ENCODE measurements at regions not wholly inside any gene's neighbourhood (a gene's known extent, or its start where the extent isn't known, plus 50 kb on each side); places are given as distances from the start of the nearest gene placed in this dataset.
"Not testable (repeated sequence)": the region's sequence is repeated elsewhere in the genome, so short reads cannot be mapped to it uniquely, and the experiment has no call there.

DNA sequence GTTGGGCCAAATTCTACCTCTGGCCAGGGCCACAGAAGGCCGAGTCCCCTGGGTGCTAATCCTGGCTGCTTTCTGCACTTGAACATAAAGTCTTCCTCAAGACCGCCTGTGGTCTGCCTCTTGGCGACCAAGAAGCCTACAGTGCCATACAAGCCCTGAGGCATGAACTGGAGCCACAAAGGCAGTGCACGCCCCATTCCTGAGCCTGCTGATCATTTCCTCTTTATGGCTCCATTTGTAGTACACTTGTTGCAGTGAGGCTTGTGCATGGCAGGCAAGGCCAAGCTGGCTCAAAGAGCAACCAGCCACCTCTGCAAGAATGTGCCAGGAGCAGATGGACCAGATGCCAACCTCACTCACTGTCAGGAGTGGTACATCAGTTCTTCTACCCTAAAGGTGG lies 636.1 kb upstream of the DEFB115 start:
- not testable (repeated sequence) for DNase-seq (ENCODE audit: extremely low read depth in 1 of 11, low read depth in 9 of 11, low spot score in 4 of 11)

GRCh38 chr20:30624310-30624709 lies 633.2 kb upstream of the DEFB115 start:
- DNase-seq (ENCODE audit: extremely low read depth in 1 of 11, low read depth in 9 of 11, low spot score in 4 of 11): not testable (repeated sequence)

DNA sequence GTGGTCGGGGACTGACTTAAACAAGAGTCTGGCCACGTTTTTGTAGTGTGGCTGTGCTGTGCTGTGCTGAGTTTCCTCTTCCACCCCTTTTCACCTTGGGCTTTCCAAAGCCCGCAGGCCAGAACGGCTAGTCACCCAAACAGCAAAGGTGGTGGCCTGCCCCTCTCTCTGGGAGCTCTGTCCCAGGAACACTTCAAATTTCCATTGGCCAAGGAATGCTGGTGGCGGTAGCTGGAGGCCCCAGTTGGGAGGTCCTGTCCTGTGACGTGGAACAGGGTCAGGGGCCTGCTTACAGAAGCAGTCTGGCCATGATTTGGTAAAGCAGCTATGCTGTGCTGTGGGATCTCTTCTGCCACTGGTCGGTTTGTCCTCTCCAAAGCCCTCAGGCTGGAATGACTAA lies 628.1 kb upstream of the DEFB115 start:
- not testable (repeated sequence) for DNase-seq (ENCODE audit: extremely low read depth in 1 of 11, low read depth in 9 of 11, low spot score in 4 of 11)

DNA sequence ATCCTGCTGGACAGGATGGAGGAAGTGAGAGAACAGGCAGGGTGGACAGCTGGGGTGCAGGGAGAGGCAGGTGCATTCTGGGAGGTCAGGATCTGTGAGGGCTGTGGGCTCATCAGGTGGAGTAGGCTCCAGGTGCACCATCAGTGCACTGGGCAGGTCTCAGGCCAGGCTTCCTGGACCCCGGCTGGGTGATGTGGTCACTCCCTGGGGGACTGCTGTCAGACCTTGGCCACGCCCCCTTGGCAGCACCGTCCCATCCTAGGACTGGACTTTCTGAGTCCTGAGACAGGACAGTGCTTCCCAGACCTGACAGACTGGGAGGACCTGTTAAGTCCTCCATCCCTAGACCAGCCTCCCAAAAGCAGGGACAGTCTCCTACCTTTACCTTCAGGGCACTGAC lies 626.7 kb upstream of the DEFB115 start:
- no peak for DNase-seq (ENCODE audit: extremely low read depth in 1 of 11, low read depth in 9 of 11, low spot score in 4 of 11)

DNA sequence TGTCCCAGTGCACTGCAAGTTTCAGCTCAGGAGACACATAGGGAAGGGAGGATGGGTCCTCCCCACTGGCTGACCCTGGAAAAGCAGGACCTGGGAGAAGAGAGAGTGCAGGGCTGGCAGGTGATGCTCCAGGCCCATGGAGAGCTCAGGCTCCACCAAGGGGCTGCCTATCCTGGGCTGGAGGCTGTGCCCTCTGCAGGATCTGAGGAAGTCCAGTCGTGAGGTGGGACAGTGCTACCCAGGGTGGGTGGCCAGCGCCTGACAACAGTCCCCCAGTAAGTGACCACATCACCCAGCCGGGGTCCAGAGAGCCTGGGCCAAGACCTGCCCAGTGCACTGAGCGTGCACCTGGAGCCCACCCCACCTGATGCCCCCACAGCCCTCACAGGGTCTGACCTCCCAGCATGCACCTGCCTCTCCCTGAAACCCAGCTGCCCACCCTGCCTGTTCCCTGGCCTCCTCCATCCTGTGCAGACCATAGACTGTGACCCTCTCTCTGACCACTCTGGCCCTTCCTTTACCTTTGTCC lies 626.1 kb upstream of the DEFB115 start:
- not testable (repeated sequence) for DNase-seq (ENCODE audit: extremely low read depth in 1 of 11, low read depth in 9 of 11, low spot score in 4 of 11)

- not testable (repeated sequence) for DNase-seq (ENCODE audit: extremely low read depth in 1 of 11, low read depth in 9 of 11, low spot score in 4 of 11)
Measured at GRCh38 chr20:30632773-30633172, 624.7 kb upstream of the DEFB115 start.

- not testable (repeated sequence) for DNase-seq (ENCODE audit: extremely low read depth in 1 of 11, low read depth in 9 of 11, low spot score in 4 of 11)
Measured at GRCh38 chr20:30641522-30641921, 615.9 kb upstream of the DEFB115 start.

- DNase-seq (ENCODE audit: extremely low read depth in 1 of 11, low read depth in 9 of 11, low spot score in 4 of 11): not testable (repeated sequence)
Measured at GRCh38 chr20:30660982-30661381, 596.5 kb upstream of the DEFB115 start.

DNA sequence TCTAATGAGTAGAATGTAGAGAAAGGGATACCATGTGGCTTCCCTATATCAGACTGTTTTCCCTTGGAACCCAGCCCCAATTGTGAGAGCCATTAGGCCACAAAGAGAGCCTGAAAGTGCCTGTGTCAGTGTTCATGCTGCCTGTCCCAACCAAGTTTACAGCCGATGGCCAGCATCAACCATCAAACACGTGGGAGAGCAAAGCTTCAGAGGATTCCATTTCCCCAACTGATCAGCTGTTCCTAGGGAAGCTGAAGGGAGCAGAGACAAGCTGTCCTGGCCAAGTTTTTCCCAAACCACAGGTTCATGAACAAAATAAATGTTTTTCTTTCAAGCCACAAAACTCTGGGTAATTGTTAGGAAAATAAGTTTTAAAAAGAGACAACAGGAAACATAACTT lies 589.0 kb upstream of the DEFB115 start:
- DNase-seq (ENCODE audit: extremely low read depth in 1 of 11, low read depth in 9 of 11, low spot score in 4 of 11): not testable (repeated sequence)

GRCh38 chr20:30669330-30670029 lies 588.0 kb upstream of the DEFB115 start:
- not testable (repeated sequence) for DNase-seq (ENCODE audit: extremely low read depth in 1 of 11, low read depth in 9 of 11, low spot score in 4 of 11)

DNA sequence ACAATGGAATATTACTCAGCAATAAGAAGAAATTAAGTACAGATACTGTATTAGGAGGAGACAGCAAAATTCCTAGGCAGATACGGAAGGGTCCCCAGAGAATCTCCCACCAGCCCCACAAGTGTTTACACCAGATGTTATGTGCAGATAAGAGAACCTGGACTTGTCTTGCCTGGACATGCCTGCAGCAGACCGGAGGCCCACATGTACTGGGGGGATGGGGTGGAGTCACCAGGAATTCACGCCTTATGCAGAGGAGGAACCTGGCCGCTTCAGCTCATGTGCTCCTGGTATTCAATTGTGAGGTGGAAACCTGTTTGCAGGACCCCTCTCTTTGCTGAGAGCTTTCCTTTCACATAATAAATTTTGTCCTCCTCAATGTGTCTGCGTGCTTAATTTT lies 586.3 kb upstream of the DEFB115 start:
- not testable (repeated sequence) for DNase-seq (ENCODE audit: extremely low read depth in 1 of 11, low read depth in 9 of 11, low spot score in 4 of 11)

GRCh38 chr20:30675988-30676564 lies 581.4 kb upstream of the DEFB115 start:
- DNase-seq (ENCODE audit: extremely low read depth in 1 of 11, low read depth in 9 of 11, low spot score in 4 of 11): not testable (repeated sequence)

- DNase-seq (ENCODE audit: extremely low read depth in 1 of 11, low read depth in 9 of 11, low spot score in 4 of 11): not testable (repeated sequence)
Measured at GRCh38 chr20:30682236-30682635, 575.2 kb upstream of the DEFB115 start.

DNA sequence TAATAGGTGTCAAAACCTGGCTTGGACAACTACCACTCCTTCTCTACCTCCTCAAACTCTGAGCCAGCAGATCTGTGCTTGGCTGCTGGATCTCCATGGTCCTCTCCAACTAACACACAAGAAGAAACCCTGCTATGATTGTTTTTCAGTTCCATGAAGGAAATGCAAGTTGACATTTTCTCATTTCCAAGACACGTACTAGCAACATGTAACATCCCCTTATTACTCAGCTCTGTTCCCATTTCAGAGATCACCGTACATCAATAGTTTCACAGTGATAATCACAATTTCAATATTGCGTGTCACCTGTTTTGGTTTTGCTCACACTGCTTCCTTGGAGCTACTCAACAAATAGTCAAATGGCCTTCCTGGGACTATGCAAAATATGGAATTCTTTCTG lies 544.6 kb upstream of the DEFB115 start:
- not testable (repeated sequence) for DNase-seq (ENCODE audit: extremely low read depth in 1 of 11, low read depth in 9 of 11, low spot score in 4 of 11)

DNA sequence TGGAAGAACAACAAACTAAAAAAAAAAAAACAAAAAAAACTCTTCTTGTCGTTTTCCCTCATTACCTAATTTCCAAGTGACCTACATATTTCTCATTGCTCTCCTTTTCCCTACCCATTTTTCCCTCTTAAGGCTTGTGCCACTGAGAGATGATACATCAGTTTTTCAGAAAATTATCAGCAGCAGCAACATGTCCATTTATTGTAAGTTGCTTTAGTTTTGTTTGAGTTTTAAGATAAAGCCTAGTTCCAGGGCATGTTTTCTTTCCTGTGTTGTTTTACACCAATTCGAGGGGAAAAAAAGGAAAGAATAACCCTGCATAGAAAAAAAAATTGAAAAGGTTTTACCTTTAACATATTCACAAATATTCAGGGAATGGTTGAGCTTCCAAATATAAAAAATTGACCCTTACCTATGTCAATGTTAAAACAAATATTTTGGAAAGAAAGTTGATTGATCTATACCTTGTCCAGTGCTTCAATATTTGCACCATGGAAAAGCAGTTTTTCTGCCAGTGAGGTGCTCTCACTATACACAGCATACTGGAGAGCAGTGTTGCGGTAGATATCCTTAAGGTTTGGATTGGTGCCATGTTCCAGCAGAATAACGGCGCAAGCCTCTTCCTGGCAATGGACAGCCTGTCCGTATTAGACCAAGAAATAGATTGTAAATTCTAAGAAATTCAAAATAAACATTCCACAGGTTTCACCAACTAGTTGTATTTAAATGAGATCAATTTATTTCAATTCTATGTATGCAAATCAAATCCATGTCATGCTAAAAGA lies 537.9 kb upstream of the DEFB115 start:
- not testable (repeated sequence) for DNase-seq (ENCODE audit: extremely low read depth in 1 of 11, low read depth in 9 of 11, low spot score in 4 of 11)

GRCh38 chr20:30723511-30723910 lies 534.0 kb upstream of the DEFB115 start:
- DNase-seq (ENCODE audit: extremely low read depth in 1 of 11, low read depth in 9 of 11, low spot score in 4 of 11): not testable (repeated sequence)

DNA sequence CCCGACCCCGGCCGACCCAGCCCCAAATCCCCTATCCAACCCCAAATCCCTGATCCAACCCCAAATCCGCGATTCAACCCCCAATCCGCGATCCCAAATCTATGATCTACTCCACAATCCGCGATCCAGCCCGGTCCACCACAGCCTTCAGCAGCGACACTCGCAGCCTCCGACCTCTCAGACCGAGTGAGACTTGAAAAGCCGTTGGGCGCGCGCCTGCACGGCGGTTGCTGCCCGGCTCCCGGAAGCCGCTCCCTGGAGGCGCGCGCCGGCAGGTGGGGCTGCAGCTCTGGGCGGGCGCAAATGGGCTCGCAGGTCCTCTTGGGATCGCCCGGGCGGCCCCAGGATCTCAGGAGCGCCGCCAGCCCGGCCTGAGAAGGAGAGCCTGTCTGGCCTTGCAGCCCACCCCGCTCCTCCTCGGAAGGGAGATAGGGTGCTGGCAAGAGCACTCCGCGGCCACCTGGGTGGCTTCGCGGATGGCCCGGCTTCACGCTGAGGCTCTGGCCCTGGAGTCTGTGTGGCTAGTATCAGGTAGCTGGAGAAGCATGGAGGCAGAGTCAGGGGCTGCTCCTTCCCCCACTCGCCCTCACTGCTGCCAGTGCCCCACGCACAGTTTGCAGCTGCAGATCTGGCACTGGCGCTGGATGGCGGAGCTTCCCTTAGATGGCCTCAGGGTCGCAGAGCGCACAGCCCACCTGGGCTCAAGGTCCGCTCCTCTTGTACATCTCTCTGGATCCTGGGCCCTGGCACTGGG lies 533.4 kb upstream of the DEFB115 start:
- DNase-seq (ENCODE audit: extremely low read depth in 1 of 11, low read depth in 9 of 11, low spot score in 4 of 11): peak in 8 of 11 donors; percentile 5 to 54 (median 10)

DNA sequence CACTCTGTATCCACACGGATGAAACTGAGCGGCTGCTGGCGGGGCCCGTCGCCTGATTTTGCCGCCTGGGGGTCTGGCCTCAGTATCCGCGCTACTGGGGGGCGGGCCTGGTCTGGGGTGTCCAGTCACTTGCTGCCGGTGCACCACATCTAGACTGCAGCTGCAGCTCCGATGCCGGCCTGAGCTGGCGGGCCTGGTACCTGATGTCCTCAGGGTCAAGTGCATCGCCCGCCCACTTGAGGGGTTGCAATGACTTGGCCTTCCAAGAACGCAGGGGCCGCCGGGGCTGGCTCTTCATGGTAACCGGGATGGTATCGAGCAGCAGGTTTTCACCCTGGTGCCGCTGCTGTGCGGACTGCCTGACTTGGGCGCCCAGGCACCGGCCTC lies 532.8 kb upstream of the DEFB115 start:
- DNase-seq (ENCODE audit: extremely low read depth in 1 of 11, low read depth in 9 of 11, low spot score in 4 of 11): not testable (repeated sequence)

DNA sequence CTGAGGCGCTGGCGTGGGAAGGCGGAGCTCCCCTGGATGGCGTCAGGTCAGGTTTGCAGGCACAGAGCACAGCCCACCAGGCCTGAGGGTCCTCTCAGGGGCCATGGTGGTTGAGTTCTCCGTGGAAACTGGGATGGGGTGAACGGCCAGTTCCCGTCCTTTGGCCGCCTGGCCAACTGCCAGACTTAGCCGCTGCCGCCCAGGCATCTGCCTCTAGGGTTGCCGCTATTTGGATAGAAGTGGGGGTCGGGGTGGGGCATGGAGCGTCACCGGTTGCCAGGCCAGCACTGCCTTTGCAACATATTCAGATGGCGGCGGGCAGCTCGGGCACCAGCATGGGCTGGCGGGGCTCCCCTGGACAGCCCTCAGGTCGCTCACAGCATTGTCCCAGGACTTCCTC lies 532.3 kb upstream of the DEFB115 start:
- not testable (repeated sequence) for DNase-seq (ENCODE audit: extremely low read depth in 1 of 11, low read depth in 9 of 11, low spot score in 4 of 11)
